Activated CD8-positive, alpha-beta memory T cell treated with anti-CD3 and anti-CD28 coated beads, Interleukin-2, amount 50 U/mL, for 48 hours (primary cell): ENCODE measurements at regions not wholly inside any gene's neighbourhood (a gene's known extent, or its start where the extent isn't known, plus 50 kb on each side); places are given as distances from the start of the nearest gene placed in this dataset.
"Not testable (repeated sequence)": the region's sequence is repeated elsewhere in the genome, so short reads cannot be mapped to it uniquely, and the experiment has no call there.

Source experiments
- DNase-seq: peaks from one replicate; pipeline ENCODE4 v3.0.0-alpha.2; 2020

DNA sequence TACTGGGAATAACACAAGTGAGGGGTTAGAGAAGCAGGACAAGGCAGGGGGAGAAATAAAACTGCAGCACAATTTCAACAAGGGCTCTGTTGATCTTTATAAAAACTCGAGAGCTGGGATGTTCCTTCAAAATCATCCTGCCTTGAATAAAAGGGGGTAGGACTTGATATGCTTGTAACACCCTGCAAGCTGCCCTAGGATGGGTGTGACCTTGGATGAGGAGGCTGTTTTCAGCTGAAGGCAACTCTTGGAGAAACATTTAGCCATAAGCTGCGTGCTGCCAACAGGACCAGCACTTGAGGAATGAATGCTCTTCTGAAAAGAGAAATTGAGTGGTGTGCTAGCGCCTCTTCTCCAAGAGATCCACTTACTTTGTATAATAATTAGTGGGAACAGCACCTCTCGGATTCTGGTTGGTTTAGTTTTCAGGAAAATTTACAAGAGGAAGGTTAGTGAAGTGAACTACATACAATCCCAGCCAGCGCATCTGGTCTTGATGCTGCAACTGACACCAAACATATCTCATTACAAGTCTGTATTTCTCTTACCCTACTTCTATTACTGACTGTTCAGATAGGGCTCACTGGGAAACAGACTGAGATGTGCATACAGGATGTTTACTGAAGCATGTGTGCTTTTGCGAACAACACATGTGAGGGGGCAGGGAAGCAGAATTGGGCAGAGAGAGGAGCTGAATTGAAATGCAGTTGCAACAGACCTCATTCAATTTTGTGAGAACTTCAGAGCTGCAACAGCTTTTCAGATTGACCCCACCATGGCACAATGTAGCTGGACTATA lies 643.0 kb upstream of the GOLIM4 start:
- DNase-seq, result no peak

GRCh38 chr3:168736202-168736601 lies 640.5 kb upstream of the GOLIM4 start:
- no peak for DNase-seq

GRCh38 chr3:168730073-168730472 lies 634.3 kb upstream of the GOLIM4 start:
- DNase-seq, result no peak

DNA sequence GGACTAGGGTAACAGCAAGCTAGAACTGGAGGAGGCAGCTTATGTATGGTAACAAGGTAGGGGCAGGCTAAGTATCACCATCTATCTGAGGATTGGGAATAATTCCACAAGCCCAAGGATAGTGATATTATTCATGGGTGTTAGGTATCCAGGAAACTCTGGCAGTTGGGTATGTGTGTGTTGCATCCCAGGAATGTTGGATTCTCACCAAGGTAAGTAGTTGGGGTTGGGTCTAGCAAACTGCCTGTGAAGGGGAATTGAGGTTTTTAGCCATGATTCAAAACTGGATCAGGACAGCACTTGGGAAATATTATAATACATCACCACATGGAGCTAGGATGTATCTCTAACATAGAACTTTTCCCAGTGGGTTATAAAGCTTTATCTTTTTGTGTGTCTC lies 626.4 kb upstream of the GOLIM4 start:
- DNase-seq, result no peak

DNA sequence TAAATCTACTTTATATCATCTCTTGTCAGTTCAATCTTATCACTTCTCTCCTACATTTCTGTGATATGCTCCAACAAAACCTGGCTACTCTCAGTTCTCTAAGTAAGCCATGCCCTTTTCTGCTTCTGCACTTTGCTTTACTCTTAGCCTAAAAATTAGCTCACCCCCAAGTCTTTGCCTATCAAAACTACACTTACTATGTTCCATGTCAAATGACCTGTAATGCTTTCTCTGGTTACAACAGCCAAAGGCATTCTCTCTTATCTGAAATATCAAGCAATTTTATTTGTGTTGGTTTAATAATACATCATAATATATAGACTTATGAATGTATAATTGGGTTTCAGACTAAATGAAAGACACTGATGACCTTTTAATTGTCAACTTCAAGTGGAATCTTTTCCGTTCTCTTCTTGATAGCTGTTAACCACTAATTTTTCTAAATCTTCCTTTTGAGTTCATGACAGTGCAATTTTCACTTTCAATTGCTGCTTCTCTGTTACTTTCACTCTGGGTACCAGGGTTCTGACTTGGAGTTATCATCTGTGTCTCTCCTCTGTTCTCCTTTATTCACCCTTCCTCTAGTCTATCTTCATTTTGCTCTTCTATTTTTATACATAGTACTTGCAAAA lies 619.0 kb upstream of the GOLIM4 start:
- DNase-seq, result no peak

DNA sequence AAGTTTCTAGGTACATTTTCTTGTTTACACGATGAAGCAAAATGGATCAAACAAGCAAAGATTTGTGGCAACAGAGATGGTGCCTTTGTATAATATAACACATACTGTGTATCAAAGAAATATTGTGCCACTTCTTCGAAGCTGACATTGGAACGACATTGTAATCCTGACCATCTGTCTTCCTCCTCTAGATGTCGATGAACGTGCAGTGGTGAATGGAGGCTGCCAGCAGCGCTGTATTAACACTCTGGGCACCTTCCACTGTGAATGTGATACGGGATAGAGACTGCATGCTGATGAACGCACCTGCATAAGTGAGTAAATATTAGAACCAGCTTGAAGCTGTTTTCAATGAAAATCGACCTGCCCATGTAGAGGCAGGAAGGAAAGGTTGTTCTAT lies 613.3 kb upstream of the GOLIM4 start:
- DNase-seq, result no peak

DNA sequence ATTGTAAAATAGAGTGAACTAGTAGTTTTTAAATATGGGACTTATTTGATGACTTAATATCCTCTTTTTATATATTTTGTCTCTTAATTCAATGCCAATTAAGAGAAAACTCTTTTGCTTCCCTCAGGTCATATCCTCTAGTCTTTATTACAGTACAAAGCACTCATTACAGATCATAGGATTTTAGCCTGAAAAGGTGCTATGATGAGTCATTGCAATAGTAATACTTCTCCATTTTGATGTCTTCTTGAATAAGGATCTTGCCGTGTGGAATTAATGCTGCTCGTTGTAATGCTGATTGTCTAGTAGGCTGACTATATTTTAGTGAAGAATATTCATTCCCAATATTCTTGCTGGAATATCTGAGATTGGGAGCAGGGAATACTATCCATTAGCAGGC lies 612.2 kb upstream of the GOLIM4 start:
- no peak for DNase-seq

DNA sequence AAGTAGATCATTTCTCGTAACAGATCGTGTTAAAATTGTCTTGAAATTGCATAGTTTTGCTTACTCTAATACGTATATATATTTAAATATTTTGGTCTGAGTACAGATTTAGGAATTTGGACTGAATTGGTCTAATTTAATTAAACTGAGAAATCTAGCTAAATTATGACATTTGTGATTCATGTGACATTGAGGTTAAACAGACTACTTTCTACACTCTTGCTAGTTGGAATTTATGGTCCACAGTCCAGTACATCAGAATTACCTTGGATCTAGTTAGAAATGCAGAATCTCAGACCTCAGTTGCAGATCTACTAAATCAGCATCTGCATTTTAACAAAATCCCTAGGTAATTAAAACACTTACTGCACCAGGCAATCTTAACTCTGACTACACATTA lies 609.7 kb upstream of the GOLIM4 start:
- no peak for DNase-seq

GRCh38 chr3:168696051-168696450 lies 600.3 kb upstream of the GOLIM4 start:
- DNase-seq, result no peak

- no peak for DNase-seq
These were observed 598.1 kb upstream of the GOLIM4 start for GRCh38 chr3:168693870-168694269.

DNA sequence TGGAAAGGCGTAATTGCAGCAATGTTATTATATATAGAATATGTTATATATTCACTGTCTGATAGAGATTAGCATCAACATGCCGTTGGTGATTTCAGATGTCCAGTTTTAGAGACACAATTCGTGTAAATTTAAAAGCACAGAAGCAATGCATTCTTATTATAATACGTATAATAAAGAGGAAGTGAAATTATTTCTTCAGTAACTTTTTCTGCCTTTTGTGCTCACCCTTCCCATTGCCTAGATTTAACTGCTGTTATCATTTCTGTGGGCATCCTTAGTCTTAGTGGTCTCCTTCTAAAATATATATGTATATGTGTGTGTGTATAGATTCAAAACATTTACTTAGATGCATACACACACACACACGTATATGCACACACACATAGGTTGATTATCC lies 592.5 kb upstream of the GOLIM4 start:
- no peak for DNase-seq

GRCh38 chr3:168684519-168684918 lies 588.8 kb upstream of the GOLIM4 start:
- DNase-seq, result no peak

DNA sequence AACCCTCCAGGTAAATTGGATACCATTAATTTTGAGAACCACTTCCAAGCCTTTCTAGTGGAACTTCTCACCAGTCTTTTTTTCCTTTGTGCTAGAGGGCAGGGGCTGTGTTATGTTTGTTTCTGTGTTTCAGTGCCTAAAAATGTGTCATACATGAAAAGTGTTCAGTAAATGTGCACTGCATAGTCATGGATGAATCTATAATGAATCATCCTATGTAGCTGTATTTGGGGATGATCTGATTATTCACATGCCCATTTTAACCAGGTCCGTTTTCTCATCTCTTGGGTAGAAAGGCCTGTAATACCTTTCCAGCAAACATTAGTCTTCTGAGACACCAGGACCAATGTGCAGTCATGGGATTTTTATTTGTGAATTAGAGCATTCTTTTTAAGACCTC lies 583.0 kb upstream of the GOLIM4 start:
- no peak for DNase-seq

- no peak for DNase-seq
These were observed 575.4 kb upstream of the GOLIM4 start for GRCh38 chr3:168671091-168671490.

DNA sequence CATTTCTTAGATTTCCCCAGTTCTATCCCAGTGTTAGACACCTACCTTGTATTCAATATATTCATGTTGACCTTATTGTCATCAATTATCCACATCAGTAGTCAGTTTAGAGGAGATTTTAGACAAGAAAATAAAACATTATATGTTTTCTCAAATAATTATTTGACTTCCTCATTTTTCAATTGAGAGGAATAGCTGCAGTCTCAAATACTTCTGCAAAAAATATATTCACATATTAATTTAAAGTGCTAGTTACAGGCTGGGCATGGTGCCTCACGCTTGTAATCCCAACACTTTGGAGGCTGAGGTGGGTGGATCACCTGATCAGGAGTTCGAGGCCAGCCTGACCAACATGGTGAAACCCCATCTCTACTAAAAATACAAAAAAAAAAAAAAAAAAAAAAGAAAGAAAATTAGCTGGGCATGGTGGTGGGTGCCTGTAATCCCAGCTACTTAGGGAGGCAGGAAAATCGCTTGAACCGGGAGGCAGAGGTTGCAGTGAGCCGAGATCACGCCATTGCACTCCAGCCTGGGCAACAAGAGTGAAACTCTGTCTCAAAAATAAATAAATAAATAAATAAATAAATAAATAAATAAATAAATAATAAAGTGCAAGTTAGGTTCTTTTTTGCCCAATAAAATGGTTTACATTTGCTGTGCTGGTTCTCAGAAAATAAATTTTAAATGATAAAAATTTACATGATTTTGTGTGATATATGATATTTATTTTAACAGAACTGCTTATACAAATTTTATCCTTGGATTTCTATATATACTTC lies 565.3 kb upstream of the GOLIM4 start:
- not testable (repeated sequence) for DNase-seq

- no peak for DNase-seq
These were observed 563.3 kb upstream of the GOLIM4 start for GRCh38 chr3:168659015-168659414.

DNA sequence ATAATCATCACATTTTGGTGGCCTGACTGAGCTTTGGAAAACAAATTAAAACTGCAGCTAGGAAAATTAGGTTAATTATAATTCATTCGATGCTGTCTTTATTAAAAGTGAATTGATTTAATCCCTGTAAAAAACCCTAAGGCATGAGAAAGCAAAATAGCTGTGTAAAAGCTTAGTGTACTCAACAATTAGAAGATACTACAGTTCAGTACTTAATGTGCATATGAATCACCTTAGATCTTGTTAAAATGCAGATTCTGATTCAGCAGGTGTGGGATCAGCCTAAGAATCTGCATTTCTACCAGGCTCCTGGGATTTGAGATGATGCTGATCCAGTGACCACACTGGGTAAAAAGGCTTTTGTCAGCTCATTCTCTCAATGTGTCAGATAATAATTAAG lies 559.9 kb upstream of the GOLIM4 start:
- DNase-seq, result no peak

- no peak for DNase-seq
These were observed 559.0 kb upstream of the GOLIM4 start for GRCh38 chr3:168654700-168655099.

DNA sequence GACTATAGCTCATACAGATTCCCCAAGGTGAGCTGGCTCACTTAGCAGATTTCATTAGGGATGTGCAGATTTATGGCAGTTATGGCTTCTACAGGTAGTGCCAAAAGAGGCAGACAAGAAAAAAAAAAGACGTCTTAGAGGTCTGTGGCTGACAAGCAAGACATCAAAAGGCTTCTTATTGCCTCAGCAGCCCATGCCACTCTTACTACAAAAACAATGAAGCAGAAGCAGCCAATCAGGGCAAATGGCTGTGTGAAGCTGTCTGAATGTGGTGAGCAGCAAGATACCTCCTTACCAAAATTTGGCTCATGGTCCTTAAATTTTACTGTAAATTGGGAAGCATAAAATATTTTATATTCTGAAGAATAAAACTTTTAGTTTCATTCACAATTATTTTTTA lies 557.5 kb upstream of the GOLIM4 start:
- DNase-seq, result no peak

GRCh38 chr3:168648321-168648720 lies 552.6 kb upstream of the GOLIM4 start:
- no peak for DNase-seq

DNA sequence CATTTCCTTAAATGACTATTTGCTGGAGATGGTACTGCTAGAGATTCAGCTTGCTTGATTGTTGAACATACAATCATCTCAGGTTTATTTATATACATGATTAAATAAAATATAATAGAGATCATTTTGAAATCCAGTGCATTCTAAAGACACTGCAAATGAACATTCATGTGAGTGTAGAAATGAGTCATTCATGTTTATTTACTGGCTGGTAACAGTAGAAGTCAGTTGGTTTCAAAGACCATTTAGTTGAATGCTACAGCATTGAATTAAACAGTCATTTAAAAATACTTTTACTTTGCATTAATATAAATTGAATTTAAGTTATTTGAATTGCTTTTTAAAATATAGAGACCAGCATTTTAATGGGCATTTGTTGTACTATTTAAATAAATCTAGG lies 551.9 kb upstream of the GOLIM4 start:
- DNase-seq, result no peak

- no peak for DNase-seq
These were observed 549.5 kb upstream of the GOLIM4 start for GRCh38 chr3:168645180-168645579.

GRCh38 chr3:168628549-168628948 lies 532.8 kb upstream of the GOLIM4 start:
- DNase-seq, result no peak

- no peak for DNase-seq
These were observed 529.8 kb upstream of the GOLIM4 start for GRCh38 chr3:168625477-168625876.
